Right atrium auricular region (tissue), 2 donors: ENCODE measurements at regions not wholly inside any gene's neighbourhood (a gene's known extent, or its start where the extent isn't known, plus 50 kb on each side); places are given as distances from the start of the nearest gene placed in this dataset.
"Not testable (repeated sequence)": the region's sequence is repeated elsewhere in the genome, so short reads cannot be mapped to it uniquely, and the experiment has no call there.

ENCODE experiments used
- DNase-seq: peaks from one replicate; pipeline ENCODE4 v3.0.0-alpha.2; 2019; ENCODE audit warnings: low spot score
- H3K27ac ChIP-seq, 2 donors: fragments of 200-600 bp; sonication (generic); 1 replicate in 1 of 2; 2 replicates in 1 of 2; pipeline ENCODE4 v1.5.1; 2016 to 2019
- H3K27me3 ChIP-seq, 2 donors: fragments of 200-600 bp; sonication (generic); one replicate each; pipeline versions ENCODE4 v1.5.1 to v1.6.0; 2017 to 2019
- H3K36me3 ChIP-seq: fragments of 200-600 bp; sonication (generic); one replicate; pipeline ENCODE4 v1.5.1; 2016
- H3K4me1 ChIP-seq, 2 donors: fragments of 200-600 bp; sonication (generic); one replicate each; pipeline versions ENCODE4 v1.5.1 to v1.6.0; 2017 to 2019
- H3K4me3 ChIP-seq, 2 donors: fragments of 200-600 bp; sonication (generic); 1 replicate in 1 of 2; 2 replicates in 1 of 2; pipeline ENCODE4 v1.5.1; 2017 to 2019; ENCODE audit warnings: mild to moderate bottlenecking in 1 of 2, moderate library complexity in 1 of 2
- H3K9me3 ChIP-seq, 2 donors: fragments of 200-600 bp; sonication (generic); one replicate each; pipeline ENCODE4 v1.5.1; 2019
- CTCF ChIP-seq, 2 donors: fragments of 200-600 bp; sonication (generic); IDR thresholded peaks; one replicate each; pipeline ENCODE4 v1.5.1; 2019; ENCODE audit warnings: antibody characterized with exemption in 2 of 2

- no peaks in the 10 kb centered on the region for H3K9me3 ChIP-seq
- no peak overlapping the region for H3K27ac ChIP-seq
- no peak overlapping the region for H3K4me3 ChIP-seq
- H3K36me3 ChIP-seq = no peaks in the 10 kb centered on the region
- no peaks in the 10 kb centered on the region for H3K4me1 ChIP-seq
- TF ChIP-seq CTCF (IDR thresholded peaks at IDR 0.05) = no peak
- no peak for DNase-seq
- no peaks in the 10 kb centered on the region for H3K27me3 ChIP-seq
Measured at GRCh38 chr1:187063271-187063670, 234.5 kb downstream of the PLA2G4A start.

- no peak for TF ChIP-seq CTCF (IDR thresholded peaks at IDR 0.05)
- H3K27me3 ChIP-seq = no peaks in the 10 kb centered on the region
- DNase-seq = no peak
Measured at GRCh38 chr1:187067160-187067559, 238.4 kb downstream of the PLA2G4A start.

GRCh38 chr1:187070076-187070475, 241.3 kb downstream of the PLA2G4A start:
- no peaks in the 10 kb centered on the region for H3K4me1 ChIP-seq

More at GRCh38 chr1:187067160-187067559, 238.4 kb downstream of the PLA2G4A start:
- no peak overlapping the region for H3K4me3 ChIP-seq
- H3K36me3 ChIP-seq = no peaks in the 10 kb centered on the region
- no peaks in the 10 kb centered on the region for H3K4me1 ChIP-seq
- H3K9me3 ChIP-seq = no peaks in the 10 kb centered on the region
- no peak overlapping the region for H3K27ac ChIP-seq

GRCh38 chr1:187072262-187073034, 243.7 kb downstream of the PLA2G4A start:
- H3K27me3 ChIP-seq, H3K4me3 ChIP-seq, H3K4me1 ChIP-seq, H3K36me3 ChIP-seq, H3K27ac ChIP-seq, DNase-seq: not testable (repeated sequence)
- H3K9me3 ChIP-seq = peaks cover 0 to 11% of the 10 kb centered on the region in 2 donors

More at GRCh38 chr1:187070076-187070475, 241.3 kb downstream of the PLA2G4A start:
- Histone ChIP-seq H3K4me3 (no peak overlapping the region), H3K27me3 (no peaks in the 10 kb centered on the region), H3K27ac (no peak overlapping the region), H3K36me3 (no peaks in the 10 kb centered on the region), H3K9me3 (peaks cover 0 to 7% of the 10 kb centered on the region in 2 donors)
- DNase-seq = no peak
- no peak for TF ChIP-seq CTCF (IDR thresholded peaks at IDR 0.05)

GRCh38 chr1:187073035-187073560, 244.3 kb downstream of the PLA2G4A start:
- not testable (repeated sequence) for H3K27ac ChIP-seq, H3K4me3 ChIP-seq, H3K4me1 ChIP-seq, H3K27me3 ChIP-seq, H3K36me3 ChIP-seq, DNase-seq
- peaks cover 0 to 11% of the 10 kb centered on the region in 2 donors for H3K9me3 ChIP-seq

GRCh38 chr1:187073634-187074245, 245.0 kb downstream of the PLA2G4A start:
- H3K4me3 ChIP-seq, H3K27ac ChIP-seq, H3K4me1 ChIP-seq, H3K36me3 ChIP-seq, H3K27me3 ChIP-seq, DNase-seq: not testable (repeated sequence)
- peaks cover 0 to 11% of the 10 kb centered on the region in 2 donors for H3K9me3 ChIP-seq

GRCh38 chr1:187074445-187075048, 245.8 kb downstream of the PLA2G4A start:
- Histone ChIP-seq H3K27ac (no peak overlapping the region), H3K27me3 (no peaks in the 10 kb centered on the region), H3K4me1 (no peaks in the 10 kb centered on the region), H3K9me3 (peaks cover 0 to 11% of the 10 kb centered on the region in 2 donors), H3K36me3 (no peaks in the 10 kb centered on the region), H3K4me3 (no peak overlapping the region)
- DNase-seq = no peak
- no peak for TF ChIP-seq CTCF (IDR thresholded peaks at IDR 0.05)
